T-helper 17 cell (primary cell): ENCODE measurements at regions not wholly inside any gene's neighbourhood (a gene's known extent, or its start where the extent isn't known, plus 50 kb on each side); places are given as distances from the start of the nearest gene placed in this dataset.

ENCODE experiments used
- ATAC-seq: fragments of 150-1000 bp; cut with Tn5 transposase; 2 replicates; pipeline ENCODE4 v1.10.0; 2021; ENCODE audit warnings: mild to moderate bottlenecking, moderate library complexity
- DNase-seq, 3 donors: peaks; one replicate each; pipeline versions ENCODE4 v3.0.0 to v3.0.0-alpha.2; 2020 to 2021
- H3K9me3 ChIP-seq: one replicate; pipeline ENCODE4 v1.7.0; 2013; ENCODE audit warnings: low read length, mild to moderate bottlenecking; ENCODE audit not compliant: control insufficient read depth, poor library complexity, severe bottlenecking
- H3K27ac Mint-ChIP-seq: one replicate; pipeline ENCODE4 v1.8.0; 2022; ENCODE audit warnings: mild to moderate bottlenecking, moderate library complexity, mixed read lengths
- H3K27me3 Mint-ChIP-seq: one replicate; pipeline ENCODE4 v1.8.0; 2022; ENCODE audit warnings: mixed read lengths
- H3K36me3 Mint-ChIP-seq: one replicate; pipeline ENCODE4 v1.8.0; 2022; ENCODE audit warnings: low read depth, mixed read lengths
- H3K4me1 Mint-ChIP-seq: one replicate; pipeline ENCODE4 v1.8.0; 2022; ENCODE audit warnings: mild to moderate bottlenecking, mixed read lengths
- H3K4me3 Mint-ChIP-seq: one replicate; pipeline ENCODE4 v1.8.0; 2022; ENCODE audit warnings: mild to moderate bottlenecking, moderate library complexity, mixed read lengths

DNA sequence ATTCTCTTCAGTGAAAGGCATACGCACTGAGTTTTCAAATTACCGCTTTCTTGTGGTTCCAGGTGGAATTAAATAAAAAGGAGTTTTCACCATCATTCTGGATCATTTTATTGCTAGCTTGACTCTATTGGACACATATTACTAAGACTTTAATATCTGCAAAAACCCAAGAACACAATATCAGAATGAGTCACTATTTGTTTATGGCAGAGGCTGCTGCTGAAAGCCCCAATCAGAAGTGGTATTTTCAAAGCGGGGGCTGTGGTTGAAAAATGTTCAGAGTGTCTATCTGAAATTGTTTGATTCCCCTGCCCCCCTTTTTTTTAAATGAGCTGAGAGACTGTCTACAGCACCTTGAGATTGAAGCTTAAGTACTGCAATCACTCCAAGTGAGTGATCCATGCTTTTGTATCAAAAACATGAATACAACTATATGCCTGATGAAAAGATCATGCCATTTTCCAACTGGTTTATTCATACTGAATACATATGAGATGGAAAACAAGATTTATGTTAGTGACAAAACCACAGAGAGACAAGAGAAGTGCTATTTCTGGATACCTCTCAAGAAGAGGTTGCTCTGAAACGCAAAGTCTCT, 376.4 kb downstream of the HTR7 start:
- Mint-ChIP-seq H3K36me3 (no peaks in the 10 kb centered on the region), H3K27me3 (no peaks in the 10 kb centered on the region), H3K27ac (no peak overlapping the region), H3K4me3 (no peak overlapping the region), H3K4me1 (no peaks in the 10 kb centered on the region)
- no peaks in the 10 kb centered on the region for H3K9me3 ChIP-seq
- no peak for ATAC-seq
- DNase-seq, result no peak

DNA sequence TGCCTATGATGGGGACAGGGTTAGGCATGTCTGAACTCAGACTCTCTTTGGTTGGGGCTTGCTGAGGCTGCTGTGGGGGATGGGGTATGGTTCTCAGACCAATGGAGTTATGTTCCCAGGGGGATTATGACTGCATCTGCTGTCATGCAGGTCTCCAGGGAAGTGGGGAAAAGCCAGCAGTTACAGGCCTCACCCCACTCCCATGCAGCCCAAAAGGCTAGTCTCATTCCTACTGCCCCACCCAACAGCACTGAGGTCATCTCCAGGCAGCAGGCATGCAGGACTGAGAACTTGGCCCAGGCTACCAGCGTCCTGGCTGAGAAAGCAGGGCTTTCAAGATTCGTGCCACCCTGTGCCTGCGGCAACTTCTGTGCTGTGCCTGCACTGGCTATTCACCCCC, 373.3 kb downstream of the HTR7 start:
- H3K4me3 Mint-ChIP-seq, result no peak overlapping the region
- no peaks in the 10 kb centered on the region for H3K27me3 Mint-ChIP-seq
- no peaks in the 10 kb centered on the region for H3K36me3 Mint-ChIP-seq
- no peak overlapping the region for H3K27ac Mint-ChIP-seq
- H3K9me3 ChIP-seq, result no peaks in the 10 kb centered on the region
- ATAC-seq (no peak), DNase-seq (no peak)
- H3K4me1 Mint-ChIP-seq, result no peaks in the 10 kb centered on the region

DNA sequence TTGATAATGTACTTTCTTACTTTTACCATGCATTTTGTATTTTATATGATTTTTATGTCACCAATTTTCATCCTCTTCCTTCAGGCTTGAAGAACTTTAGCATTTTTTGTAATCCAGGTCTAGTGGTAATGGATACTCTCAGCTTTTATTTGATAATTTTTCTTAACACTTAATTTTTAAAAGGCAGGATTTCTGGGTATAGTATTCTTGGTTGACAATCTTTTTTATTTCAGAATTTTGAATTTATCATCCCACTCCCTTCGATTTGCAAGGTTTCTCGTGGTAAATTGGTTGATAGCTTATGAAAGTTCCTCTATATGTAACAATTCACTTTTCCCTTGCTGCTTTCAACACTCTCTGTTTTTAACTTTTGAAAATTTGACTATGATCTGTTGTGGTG, 363.7 kb downstream of the HTR7 start:
- Mint-ChIP-seq H3K27ac (no peak overlapping the region), H3K36me3 (no peaks in the 10 kb centered on the region), H3K27me3 (no peaks in the 10 kb centered on the region), H3K4me1 (no peaks in the 10 kb centered on the region), H3K4me3 (no peak overlapping the region)
- no peaks in the 10 kb centered on the region for H3K9me3 ChIP-seq
- DNase-seq, result no peak
- no peak for ATAC-seq

DNA sequence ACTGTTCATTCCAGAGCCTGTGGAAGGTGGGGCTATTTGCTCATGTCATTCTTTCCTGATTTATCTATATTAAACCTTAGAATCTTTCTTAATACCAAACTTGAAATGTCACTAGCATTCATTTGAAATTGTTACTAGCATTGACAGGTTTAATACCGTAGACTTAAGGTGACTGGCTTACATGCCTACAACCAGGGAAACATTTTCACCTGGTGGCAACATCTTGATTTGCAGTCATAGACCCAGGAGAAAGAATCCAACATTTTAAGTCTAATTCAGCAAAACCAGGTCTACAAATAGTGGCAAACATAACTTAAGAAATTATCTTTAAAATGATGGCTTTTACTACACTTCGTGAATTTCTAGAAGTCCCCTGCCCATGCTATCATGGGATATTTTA, 353.7 kb downstream of the HTR7 start:
- no peaks in the 10 kb centered on the region for H3K27me3 Mint-ChIP-seq
- no peaks in the 10 kb centered on the region for H3K9me3 ChIP-seq
- DNase-seq (no peak), ATAC-seq (no peak)
- no peak overlapping the region for H3K27ac Mint-ChIP-seq
- no peak overlapping the region for H3K4me3 Mint-ChIP-seq
- H3K4me1 Mint-ChIP-seq, result no peaks in the 10 kb centered on the region
- no peaks in the 10 kb centered on the region for H3K36me3 Mint-ChIP-seq

DNA sequence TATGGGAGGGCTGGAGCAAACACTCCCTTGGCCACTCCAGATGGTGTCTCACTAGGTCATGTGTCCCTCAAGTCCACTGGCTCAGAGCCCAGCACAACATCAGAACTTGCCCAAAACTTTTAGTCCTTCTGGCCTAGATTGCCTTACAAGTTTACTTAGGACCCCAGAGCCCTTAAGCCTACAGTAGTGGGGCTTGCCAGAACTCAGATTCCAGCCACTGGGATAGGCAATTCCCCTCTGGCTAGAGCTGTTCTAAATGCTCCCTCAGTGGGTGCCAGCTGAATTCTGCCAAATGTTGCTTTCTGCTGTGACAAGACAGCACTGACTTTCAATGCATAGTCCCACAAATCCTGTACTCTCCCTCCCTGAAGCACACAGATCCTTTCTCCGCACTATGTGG, 331.1 kb downstream of the HTR7 start:
- no peak for DNase-seq
- H3K4me3 Mint-ChIP-seq, result no peak overlapping the region
- H3K27ac Mint-ChIP-seq, result no peak overlapping the region
- no peaks in the 10 kb centered on the region for H3K36me3 Mint-ChIP-seq
- no peaks in the 10 kb centered on the region for H3K9me3 ChIP-seq
- no peak for ATAC-seq
- H3K4me1 Mint-ChIP-seq, result no peaks in the 10 kb centered on the region
- no peaks in the 10 kb centered on the region for H3K27me3 Mint-ChIP-seq

DNA sequence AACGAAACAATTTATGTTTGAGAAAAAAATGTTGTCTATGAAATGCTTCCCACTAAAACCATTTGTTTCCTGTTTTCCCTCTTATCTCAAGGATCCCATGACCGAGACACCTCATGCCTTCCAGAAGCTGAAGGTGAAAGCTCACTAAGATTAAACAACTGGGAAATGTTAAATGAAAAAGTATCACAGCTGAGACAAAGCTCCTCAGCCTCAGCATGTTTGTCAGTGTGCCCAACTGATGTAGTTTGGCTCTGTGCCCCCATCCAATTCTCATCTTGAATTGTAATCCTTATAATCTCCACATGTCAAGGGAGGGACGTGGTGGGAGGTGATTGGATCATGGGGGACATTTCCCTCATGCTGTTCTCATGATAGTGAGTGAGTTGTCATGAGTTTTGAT, 327.3 kb downstream of the HTR7 start:
- no peak for ATAC-seq
- H3K4me1 Mint-ChIP-seq, result no peaks in the 10 kb centered on the region
- H3K4me3 Mint-ChIP-seq, result no peak overlapping the region
- no peaks in the 10 kb centered on the region for H3K27me3 Mint-ChIP-seq
- no peaks in the 10 kb centered on the region for H3K9me3 ChIP-seq
- H3K27ac Mint-ChIP-seq, result no peak overlapping the region
- H3K36me3 Mint-ChIP-seq, result no peaks in the 10 kb centered on the region
- DNase-seq, result no peak

DNA sequence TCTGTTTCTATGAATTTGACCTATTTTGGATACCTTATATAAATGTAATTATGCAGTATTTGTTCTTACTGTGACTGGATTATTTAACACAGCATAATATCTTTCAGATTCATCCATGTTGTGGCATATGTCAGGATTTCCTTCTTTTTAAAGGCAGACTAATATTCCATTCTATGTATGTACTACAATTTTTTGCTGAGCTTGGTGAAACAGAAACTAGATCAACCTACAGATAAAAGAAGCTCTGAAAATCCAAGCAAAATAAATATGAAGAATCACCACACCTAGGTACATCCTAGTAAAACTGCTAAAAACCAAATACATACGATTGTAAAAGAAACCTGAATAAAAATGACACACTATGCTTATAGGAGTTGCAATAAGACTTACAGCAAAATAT, 300.5 kb downstream of the HTR7 start:
- peaks cover 14% of the 10 kb centered on the region for H3K27me3 Mint-ChIP-seq
- H3K4me3 Mint-ChIP-seq, result no peak overlapping the region
- H3K9me3 ChIP-seq, result no peaks in the 10 kb centered on the region
- no peak overlapping the region for H3K27ac Mint-ChIP-seq
- DNase-seq (no peak), ATAC-seq (no peak)
- no peaks in the 10 kb centered on the region for H3K4me1 Mint-ChIP-seq
- H3K36me3 Mint-ChIP-seq, result no peaks in the 10 kb centered on the region

DNA sequence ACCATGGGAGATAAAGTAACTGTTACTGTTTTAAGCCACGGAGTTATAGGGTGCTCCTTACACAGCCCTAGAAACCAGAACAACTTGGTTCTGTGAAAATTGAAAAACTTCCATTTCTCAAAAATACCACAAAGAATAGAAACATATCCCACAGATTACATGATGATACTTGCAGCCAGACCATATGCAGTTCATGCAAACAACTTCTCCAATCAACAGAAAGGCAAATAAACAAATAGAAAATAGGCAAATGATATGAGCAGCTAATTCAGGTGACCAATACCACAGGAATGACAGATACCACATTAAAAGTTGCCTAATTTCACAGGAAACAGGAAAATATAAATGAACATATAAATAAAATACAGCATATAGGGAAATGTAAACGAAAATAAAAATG, 297.5 kb downstream of the HTR7 start:
- H3K4me1 Mint-ChIP-seq, result no peaks in the 10 kb centered on the region
- no peaks in the 10 kb centered on the region for H3K9me3 ChIP-seq
- H3K4me3 Mint-ChIP-seq, result no peak overlapping the region
- H3K27me3 Mint-ChIP-seq, result peaks cover 7% of the 10 kb centered on the region
- H3K27ac Mint-ChIP-seq, result no peak overlapping the region
- ATAC-seq, result no peak
- DNase-seq, result no peak
- no peaks in the 10 kb centered on the region for H3K36me3 Mint-ChIP-seq

DNA sequence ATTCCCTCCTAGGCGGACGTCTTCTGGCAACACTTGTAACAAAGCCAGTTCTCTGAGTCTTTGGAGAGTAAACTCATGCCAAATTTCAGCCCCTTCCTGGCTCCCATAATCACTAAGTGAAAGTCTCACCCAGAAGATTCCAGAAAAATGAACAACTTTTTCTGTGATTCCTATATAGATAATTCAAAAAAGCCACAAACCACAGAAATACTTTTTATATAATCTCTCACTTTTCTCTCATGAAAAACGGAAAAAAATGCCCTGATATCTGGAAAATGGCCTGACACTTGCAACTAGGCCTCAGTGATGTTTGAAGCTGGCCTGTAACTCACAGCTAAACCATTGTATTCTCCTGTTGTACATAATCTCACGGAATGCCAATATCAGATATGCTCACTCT, 296.2 kb downstream of the HTR7 start:
- Mint-ChIP-seq H3K4me1 (no peaks in the 10 kb centered on the region), H3K27me3 (no peaks in the 10 kb centered on the region), H3K36me3 (no peaks in the 10 kb centered on the region), H3K27ac (no peak overlapping the region), H3K4me3 (no peak overlapping the region)
- H3K9me3 ChIP-seq, result no peaks in the 10 kb centered on the region
- no peak for ATAC-seq
- no peak for DNase-seq

DNA sequence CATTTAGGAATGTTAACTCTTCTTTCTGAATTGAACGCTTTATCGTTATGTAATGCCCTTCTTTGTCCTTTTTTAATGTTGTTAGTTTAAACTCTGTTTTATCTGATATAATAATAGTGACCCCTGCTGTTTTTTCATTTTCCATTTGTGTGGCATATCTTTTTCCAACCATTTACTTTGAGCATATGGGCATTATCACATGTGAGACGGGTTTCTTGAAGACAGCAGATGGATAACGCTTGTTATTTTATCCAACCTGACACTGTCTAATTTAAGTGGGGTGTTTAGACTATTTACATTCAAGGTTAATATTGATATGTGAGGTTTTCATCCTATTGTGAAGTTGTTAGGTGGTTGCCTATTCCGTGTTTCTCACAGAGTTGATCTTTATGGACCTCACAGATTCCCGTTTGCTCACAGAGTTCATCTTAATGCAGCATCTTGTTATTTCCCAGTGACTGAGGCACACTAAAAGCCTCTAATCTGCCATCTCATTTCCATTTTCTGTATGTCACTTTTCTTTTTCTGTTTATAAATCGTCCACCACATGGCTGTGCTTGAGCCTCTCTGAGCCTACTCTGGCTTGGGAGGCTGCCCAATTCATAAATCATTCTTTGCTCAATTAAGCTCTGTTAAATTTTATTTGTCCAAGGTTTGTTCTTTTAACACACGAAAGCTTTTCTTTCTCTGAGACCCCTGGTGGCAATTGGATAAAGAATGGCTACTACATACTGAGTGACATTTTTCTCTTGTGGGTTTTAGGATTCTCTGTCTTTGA, 286.2 kb downstream of the HTR7 start:
- no peak overlapping the region for H3K4me3 Mint-ChIP-seq
- H3K27ac Mint-ChIP-seq, result no peak overlapping the region
- no peaks in the 10 kb centered on the region for H3K4me1 Mint-ChIP-seq
- H3K36me3 Mint-ChIP-seq, result peaks cover 3% of the 10 kb centered on the region
- peaks cover 7% of the 10 kb centered on the region for H3K27me3 Mint-ChIP-seq
- H3K9me3 ChIP-seq, result no peaks in the 10 kb centered on the region
- ATAC-seq (no peak), DNase-seq (no peak)

DNA sequence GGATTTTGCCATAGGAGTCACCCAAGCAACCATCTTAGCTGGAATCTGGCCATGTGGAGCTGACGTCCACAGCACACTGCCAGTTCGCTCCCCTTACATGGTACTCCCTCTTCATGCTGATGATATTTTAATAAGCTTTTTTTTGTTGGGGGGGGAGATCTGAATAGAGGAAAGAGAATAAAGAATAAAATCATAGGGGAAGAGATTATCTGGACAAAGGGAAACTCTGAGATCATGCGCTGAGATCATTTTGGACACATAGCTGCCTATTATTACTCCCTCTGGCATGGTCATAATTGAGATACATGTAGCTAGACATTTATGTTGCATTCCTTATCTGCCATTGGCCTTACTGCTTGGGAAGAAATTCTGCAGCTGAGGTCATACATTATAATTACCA, 282.7 kb downstream of the HTR7 start:
- no peak for ATAC-seq
- no peak for DNase-seq

DNA sequence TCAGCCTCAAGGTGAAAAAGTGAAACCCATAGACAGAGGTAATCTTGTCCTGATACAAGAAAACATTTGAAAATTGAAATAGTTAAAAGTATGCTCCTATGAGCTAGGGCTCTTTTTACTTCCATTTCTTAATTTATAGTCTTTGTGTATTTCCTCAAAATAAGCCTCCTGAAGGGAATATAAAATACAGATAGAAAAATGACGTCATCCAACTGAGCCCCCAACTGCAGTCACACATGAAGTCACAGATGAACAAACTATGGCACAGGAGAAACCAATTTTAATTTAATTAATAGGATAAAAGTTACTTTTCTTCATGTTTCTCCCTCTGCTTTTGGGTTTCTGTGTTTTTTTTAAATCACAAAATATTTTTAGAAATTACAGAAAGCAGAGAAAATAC, 280.3 kb downstream of the HTR7 start:
- H3K4me1 Mint-ChIP-seq, result no peaks in the 10 kb centered on the region
- H3K27ac Mint-ChIP-seq, result no peak overlapping the region
- H3K9me3 ChIP-seq, result no peaks in the 10 kb centered on the region
- no peak for ATAC-seq
- H3K36me3 Mint-ChIP-seq, result peaks cover 2% of the 10 kb centered on the region
- no peak overlapping the region for H3K4me3 Mint-ChIP-seq
- no peak for DNase-seq
- peaks cover 19% of the 10 kb centered on the region for H3K27me3 Mint-ChIP-seq

More for the DNA sequence above, 282.7 kb downstream of the HTR7 start:
- Mint-ChIP-seq H3K4me3 (no peak overlapping the region), H3K36me3 (peaks cover 5% of the 10 kb centered on the region), H3K27me3 (peaks cover 10% of the 10 kb centered on the region), H3K27ac (no peak overlapping the region), H3K4me1 (no peaks in the 10 kb centered on the region)
- no peaks in the 10 kb centered on the region for H3K9me3 ChIP-seq

DNA sequence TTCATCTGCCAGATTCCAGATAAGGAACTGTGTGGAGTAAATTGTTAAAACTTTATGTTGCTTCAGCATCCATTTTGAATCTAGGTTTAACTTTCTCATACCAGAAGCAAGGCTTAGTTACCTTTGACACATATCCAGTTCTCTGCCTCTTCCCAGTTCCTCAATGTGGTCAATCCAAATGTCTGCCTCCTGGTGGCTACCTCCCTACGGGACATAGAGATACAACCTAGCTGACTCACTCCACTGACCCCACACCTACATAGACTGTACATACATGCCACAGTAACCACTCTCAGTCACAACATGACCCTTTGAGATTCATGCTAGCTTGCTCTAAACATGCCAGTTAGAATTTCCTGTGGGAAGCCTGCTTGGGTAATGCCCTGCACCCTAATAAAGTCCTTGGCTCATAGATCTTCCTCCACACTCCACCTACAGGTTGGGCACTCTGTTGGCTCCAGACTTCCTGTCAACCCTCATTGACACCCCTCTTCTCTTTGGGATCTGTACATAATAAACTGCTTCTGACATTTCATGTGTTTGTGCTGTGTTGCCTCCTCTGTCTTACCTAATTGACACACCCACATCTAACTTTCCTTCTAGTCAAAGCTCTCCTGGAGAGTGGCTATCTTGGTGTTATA, 278.1 kb downstream of the HTR7 start:
- Mint-ChIP-seq H3K4me3 (no peak overlapping the region), H3K27me3 (peaks cover 12% of the 10 kb centered on the region), H3K4me1 (no peaks in the 10 kb centered on the region), H3K36me3 (peaks cover 2% of the 10 kb centered on the region), H3K27ac (no peak overlapping the region)
- no peaks in the 10 kb centered on the region for H3K9me3 ChIP-seq
- DNase-seq (no peak), ATAC-seq (no peak)

DNA sequence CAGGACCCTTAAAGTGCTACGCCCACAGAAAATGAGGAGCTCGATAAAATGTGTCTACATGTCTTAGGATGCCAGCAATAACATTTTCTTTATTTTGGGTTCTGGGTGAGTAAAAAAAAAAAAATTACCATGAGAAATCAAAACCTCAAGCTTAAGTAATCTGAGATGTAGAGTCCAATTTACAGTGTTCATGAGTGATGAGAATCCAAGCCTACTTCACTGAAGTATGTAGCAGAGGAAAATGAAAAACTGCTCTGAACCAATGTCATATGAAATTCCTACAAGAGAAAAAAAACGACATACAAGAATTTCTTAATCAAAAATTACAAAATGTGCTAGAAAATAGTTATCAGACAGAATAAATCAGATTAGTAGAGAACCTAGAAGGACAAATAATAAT, 274.4 kb downstream of the HTR7 start:
- DNase-seq (no peak), ATAC-seq (no peak)
- Mint-ChIP-seq H3K36me3 (peaks cover 2% of the 10 kb centered on the region), H3K4me1 (no peaks in the 10 kb centered on the region), H3K27me3 (peaks cover 17% of the 10 kb centered on the region), H3K4me3 (no peak overlapping the region), H3K27ac (no peak overlapping the region)
- no peaks in the 10 kb centered on the region for H3K9me3 ChIP-seq
